ENCODE measurements at regions not wholly inside any gene's neighbourhood (a gene's known extent, or its start where the extent isn't known, plus 50 kb on each side); places are given as distances from the start of the nearest gene placed in this dataset.

GRCh38 chr6:66344796-66345195, 637.8 kb upstream of the EYS start:
- 0% methylated on average over 2 of the region's 2 CpGs for WGBS (ENCODE audit: insufficient coverage, low coverage, missing lambda C conversion rate)
- Histone ChIP-seq H3K36me3 (ENCODE audit: control insufficient read depth, insufficient read depth, low read length) (no peaks in the 10 kb centered on the region), H3K9me1 (ENCODE audit: control insufficient read depth, insufficient read depth, low read length) (no peaks in the 10 kb centered on the region), H3K9ac (ENCODE audit: insufficient read depth in 1 of 2, low read depth in 2 of 2, low read length in 2 of 2) (no peak overlapping the region), H3K9me3 (replicated peaks; ENCODE audit: control insufficient read depth, insufficient read depth, low read depth, low read length) (no peaks in the 10 kb centered on the region), H3K27ac (ENCODE audit: extremely low read depth, low read depth, low read length) (no peak overlapping the region), H3K27me3 (ENCODE audit: control insufficient read depth in 2 of 2, insufficient read depth in 2 of 2, low read length in 2 of 2) (no peaks in the 10 kb centered on the region), H4K20me1 (replicated peaks; ENCODE audit: control insufficient read depth, insufficient read depth, low read length) (no peaks in the 10 kb centered on the region), H3K79me2 (ENCODE audit: control insufficient read depth, insufficient read depth, low read length) (no peaks in the 10 kb centered on the region), H2AFZ (ENCODE audit: low read depth, low read length) (no peak overlapping the region), H3K4me3 (no peak overlapping the region), H3K4me2 (ENCODE audit: insufficient read depth, low read length) (no peak overlapping the region), H3K4me1 (replicated peaks in 1 of 2; ENCODE audit: control insufficient read depth in 2 of 2, insufficient read depth in 2 of 2, low read length in 2 of 2) (no peaks in the 10 kb centered on the region)
- FAIRE-seq (no peak), DNase-seq (ENCODE audit: extremely low read depth in 1 of 4, low spot score in 3 of 4) (no peak), ATAC-seq (no peak)
- ChIA-PET CTCF (ENCODE audit: low intra/inter-chr PET ratio) (no interaction called here), POLR2A (no interaction called here)
- no TSS peak for BruUV-seq (replicated peaks)
- in situ Hi-C loops (cut with MboI), result no loop called here
- intact Hi-C loops (cut with micrococcal nuclease), result no loop called here
- TF ChIP-seq TFE3 (CRISPR knock-in tag; IDR thresholded peaks at IDR 0.05), result no peak
- TF ChIP-seq UBTF (IDR thresholded peaks at IDR 0.05; ENCODE audit: borderline replicate concordance in 1 of 2, low read depth in 2 of 2, low read length in 2 of 2), result no peak
- TF ChIP-seq HMGN3 (IDR thresholded peaks at IDR 0.05; ENCODE audit: borderline replicate concordance, extremely low read depth, insufficient read length, low read depth, low read length), result no peak
- TF ChIP-seq RBM39 (optimal IDR thresholded peaks at IDR 0.05; ENCODE audit: low read depth, low read length), result no peak
- no peak for TF ChIP-seq XRCC3 (IDR thresholded peaks at IDR 0.05)
- no peak for TF ChIP-seq MITF (IDR thresholded peaks at IDR 0.05)
- no peak for TF ChIP-seq L3MBTL2 (IDR thresholded peaks at IDR 0.05)

Measured in K562 (cell line).